HTR-8/SVneo (cell line): ENCODE measurements at regions not wholly inside any gene's neighbourhood (a gene's known extent, or its start where the extent isn't known, plus 50 kb on each side); places are given as distances from the start of the nearest gene placed in this dataset.
"Not testable (repeated sequence)": the region's sequence is repeated elsewhere in the genome, so short reads cannot be mapped to it uniquely, and the experiment has no call there.

Source experiments
- DNase-seq: peaks from one replicate; pipeline ENCODE4 v3.0.0; 2011; ENCODE audit warnings: low spot score, mixed read lengths; ENCODE audit not compliant: insufficient read length
- FAIRE-seq: peaks from 2 replicates; lab custom pipeline; 2011; peaks lifted over from hg19 to GRCh38; lab: Jason Lieb, UNC

DNA sequence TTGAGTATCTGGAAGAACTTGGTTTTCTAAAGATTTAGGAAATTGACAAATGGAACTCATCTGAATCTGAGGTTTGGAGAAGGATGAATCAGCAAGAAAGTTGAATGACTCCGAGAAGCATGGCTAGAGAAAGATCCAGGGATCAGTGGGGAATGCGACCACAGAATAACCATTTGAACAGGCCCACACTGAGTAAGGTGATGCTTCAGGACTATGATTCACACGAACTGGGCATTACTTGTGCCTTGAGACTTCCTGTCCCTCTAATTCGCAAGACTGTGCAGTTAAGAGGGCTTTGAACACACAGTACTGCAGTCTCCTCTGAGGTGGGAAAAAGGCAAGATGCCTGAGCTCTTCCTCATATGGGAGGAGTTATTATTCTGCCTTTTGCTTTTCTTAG is 395.5 kb upstream of the POM121L12 start:
- DNase-seq (no peak), FAIRE-seq (no peak)

DNA sequence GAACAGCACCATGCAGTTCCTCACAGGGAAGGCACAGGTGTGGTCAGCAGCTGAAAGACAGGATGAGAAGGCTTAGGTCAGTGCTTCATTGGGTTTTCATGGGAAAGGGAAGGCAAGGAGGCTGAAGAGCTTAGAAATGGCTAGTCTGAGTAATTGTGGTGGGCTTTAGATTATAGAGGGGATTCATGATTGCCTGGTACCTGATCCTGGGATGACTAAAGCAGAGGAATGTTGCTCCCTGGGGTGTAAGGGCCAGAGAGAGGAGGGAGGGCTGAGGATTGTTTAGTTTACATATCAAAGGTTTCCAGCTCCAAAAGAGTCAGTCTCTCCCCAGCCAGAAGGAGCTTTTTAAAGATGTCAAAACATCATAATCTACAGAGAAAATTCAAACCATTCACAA is 396.3 kb upstream of the POM121L12 start:
- DNase-seq (no peak), FAIRE-seq (no peak)

DNA sequence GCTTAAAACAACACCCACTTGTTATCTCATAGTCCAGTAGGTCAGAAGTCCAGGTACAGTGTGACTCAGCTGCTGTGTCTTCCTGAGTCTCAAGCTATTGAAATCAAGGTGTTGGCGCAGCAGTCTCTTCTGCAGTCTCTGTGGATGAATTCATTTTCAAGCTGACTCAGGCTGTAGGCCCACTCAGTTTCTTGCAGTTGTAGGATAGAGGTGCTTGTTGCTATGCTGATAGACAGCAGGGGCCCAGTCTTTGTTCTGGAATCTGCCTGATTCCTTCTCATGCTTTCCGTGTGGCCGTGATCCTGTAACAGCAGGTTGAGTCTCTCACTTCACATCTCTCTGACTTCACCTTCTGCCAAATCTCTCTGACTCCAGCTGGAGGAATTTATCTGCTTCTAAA is 400.4 kb upstream of the POM121L12 start:
- no peak for DNase-seq
- no peak for FAIRE-seq

DNA sequence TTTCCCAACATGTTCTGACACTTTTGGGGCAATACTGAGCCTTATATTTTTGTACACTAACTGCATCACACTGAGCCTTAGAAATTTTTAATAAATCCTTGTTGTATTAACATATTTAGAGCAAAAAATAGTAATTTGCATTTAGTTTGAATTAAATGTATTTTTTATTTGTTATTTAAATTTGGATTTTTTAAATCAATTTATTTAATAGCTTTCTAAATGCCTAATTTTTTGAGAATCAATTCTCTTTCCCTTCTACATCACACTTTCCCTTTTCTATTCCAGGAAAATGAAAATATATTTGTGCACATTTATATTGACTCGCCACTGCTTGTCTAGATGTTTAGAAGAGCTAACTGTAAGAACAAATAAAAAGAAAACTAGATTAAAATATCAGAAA is 414.6 kb upstream of the POM121L12 start:
- DNase-seq, result no peak
- FAIRE-seq, result no peak

DNA sequence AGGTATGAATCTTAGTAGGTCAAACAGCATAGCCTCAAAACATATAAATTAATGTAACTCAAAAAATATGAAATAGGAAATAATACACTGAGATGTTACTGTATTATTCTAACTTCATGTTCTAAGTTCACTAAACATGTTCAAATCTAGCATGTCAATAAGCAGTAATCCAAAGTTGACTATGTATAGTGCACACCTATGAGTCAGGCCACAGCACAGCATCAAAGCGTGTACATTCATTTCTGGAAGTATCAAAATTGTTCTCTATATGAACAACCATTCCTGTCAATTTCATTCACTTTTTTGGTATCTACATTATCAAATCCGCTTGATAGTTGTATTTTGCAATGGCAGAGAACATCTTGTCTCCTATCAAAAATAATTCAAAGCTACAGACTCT is 418.9 kb upstream of the POM121L12 start:
- FAIRE-seq (no peak), DNase-seq (no peak)

DNA sequence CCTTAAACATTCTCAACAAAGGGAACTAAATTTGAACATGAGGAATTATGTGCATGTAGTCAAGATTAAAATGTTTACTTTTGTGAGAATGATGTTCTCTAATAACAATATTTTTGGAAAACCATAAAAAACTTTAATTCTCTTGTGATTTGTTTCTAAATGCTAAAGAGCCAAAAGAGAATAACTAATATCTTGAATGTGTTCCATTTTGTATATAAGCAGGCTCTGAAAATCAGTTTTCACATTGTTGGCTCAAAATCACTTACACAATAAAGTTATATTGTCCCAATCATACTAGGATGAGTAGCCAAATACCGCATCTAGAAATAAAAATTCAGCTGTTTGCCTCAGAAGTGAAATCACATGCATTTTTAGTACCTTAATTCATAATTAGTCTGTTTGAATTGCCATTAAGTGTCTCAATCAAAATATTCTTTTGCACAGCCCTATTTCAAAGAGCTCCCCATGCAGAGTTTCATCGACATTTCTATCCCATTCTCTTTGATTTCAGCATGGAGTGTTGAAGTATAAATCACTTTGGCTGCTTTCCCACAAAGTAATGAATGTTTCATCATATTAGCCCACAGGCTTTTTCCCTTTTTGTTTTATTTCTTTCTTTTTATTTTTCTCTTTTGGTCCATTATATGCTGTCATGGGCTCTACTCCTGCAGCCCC is 420.3 kb upstream of the POM121L12 start:
- DNase-seq (no peak), FAIRE-seq (no peak)

DNA sequence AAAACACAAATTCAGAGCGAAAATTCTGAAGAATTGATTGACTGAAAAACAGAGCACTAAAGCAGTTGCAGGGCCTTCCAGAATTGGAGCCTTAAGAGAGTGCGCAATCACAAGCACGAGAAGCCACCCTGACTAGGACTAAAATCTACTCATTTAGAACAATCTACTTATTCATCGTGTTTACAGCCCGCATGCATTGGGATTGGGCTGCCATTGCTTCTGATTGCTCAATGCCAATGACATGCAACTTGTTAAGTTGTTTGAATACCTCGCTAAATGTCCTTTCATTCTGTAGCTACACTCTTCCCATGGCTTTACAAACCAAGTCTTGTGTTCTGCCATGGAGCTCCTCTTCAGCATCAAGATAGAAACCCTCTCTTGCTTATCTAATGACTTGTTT is 425.9 kb upstream of the POM121L12 start:
- DNase-seq (no peak), FAIRE-seq (no peak)

DNA sequence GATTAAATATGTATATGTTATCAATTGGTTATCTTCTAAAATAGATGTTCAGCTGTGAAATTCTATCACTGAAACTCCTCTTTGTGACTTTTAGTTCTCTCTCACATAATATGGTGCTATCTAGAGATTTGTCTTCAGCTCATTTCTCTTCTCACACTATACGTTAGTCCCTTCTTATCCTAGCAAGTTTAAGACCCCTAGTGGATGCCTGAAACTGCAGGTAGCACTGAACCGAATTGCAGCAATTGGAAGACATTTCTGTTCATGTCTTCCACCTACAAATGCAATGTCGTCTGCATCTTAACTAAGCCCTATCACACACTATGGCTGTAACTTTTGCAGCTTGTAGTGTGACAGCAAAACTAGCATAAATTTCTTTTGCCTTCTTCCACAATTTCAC is 442.7 kb upstream of the POM121L12 start:
- FAIRE-seq, result no peak
- no peak for DNase-seq

DNA sequence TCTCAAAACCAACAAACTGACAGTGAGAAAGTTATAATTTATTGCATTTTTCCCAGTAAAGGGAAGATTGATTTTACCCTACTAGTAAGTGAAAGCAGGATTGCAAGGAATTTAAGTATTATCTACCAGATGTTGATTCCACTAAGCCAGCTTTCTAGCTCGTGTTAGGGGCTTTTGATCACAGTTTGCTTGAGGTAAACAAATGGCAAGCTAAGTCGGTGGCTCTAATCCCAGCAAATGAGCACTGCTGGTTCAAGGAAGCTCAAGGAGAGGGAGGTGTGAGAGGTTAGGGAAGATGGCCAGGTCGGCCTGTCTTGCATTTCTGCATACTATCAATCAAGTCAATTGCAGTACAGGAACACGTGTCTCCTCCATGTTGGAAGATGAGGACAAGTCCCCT is 448.7 kb upstream of the POM121L12 start:
- FAIRE-seq (no peak), DNase-seq (no peak)

DNA sequence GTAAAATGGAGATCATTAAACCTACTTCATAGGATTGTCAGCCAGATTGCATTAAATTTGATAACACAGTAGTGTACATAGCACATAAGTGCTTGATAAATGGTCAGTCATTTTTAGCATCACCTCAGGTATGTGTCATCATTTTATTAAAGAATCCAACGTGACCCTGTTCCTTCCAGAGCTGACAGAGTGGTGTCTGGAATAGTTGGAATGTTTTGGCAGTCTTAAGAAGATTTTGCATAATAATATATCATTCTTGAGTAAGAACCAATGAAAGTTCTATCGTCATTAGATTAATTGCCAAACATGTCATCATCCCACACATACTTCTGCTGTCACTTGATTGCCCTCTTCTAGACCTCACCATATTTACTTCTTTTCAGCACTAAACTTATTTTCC is 451.4 kb upstream of the POM121L12 start:
- DNase-seq (no peak), FAIRE-seq (no peak)

DNA sequence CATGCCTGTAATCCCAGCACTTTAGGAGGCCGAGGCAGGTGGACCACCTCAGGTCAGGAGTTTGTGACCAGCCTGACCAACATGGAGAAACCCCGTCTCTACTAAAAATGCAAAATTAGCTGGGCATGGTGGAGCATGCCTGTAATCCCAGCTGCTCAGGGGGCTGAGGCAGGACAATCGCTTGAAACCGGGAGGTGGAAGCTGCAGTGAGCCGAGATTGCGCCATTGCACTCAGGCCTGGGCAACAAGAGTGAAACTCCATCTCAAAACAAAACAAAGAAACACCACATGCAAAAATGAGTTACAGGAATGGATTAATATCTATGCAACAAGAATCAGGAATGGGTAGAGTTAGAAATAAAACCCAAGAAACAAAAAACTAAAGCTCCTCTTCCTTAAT is 462.3 kb upstream of the POM121L12 start:
- FAIRE-seq, DNase-seq: not testable (repeated sequence)

DNA sequence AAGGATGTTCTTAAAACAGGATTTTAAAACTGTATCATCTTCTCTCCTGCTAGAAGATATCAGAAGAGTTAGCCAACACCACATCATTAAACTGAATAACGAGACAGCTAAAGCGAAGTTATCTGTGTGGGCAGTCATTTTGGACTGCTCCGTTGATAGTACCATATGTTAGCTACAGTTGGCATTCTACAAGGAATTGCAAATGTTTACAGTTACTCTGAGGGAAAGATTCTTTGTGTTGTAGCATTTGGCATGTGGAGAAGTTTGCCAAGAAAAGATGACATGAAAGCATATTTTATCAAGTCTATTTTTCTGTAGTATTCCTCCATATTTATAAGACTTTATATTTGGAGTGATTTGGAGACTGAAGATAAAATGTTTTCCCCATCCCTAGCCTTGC is 464.4 kb upstream of the POM121L12 start:
- FAIRE-seq (no peak), DNase-seq (no peak)

DNA sequence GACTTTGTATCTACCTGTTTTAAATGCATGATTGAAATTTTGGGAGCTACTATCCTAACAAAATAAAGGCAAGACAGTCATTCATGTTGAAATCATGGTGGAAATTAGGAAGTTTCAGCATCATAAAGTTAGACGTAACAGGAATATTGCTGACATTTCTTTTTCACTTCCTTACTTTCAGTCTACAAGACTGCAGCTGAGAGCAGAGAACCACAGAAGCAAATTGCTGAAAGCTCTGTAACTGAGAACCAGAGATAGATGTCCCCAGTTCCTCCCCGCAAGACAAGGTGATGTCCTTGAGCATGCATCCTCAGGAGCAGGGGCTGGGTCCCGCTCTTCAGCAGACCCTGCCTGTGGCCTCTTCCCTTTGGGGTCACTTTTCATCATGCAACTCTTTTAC is 466.3 kb upstream of the POM121L12 start:
- no peak for FAIRE-seq
- DNase-seq, result no peak

DNA sequence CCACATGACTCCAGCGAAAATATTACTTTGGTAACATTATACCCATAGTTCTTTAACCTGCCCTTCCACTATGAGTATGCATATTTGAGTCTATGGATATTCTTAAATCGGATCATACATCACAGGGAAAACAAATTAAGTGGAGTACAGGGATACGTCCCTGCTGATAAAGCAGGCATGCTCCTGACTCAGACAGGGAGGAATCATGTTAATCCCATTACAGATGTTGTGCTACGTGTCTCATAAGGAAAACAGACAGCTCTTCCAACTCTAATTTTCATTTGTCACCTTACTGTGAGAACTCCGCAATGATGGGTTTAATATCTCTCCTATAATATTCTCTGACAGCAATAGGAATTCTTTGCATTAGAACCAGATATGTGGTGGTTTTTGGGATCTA is 469.5 kb upstream of the POM121L12 start:
- FAIRE-seq, result no peak
- DNase-seq, result no peak

DNA sequence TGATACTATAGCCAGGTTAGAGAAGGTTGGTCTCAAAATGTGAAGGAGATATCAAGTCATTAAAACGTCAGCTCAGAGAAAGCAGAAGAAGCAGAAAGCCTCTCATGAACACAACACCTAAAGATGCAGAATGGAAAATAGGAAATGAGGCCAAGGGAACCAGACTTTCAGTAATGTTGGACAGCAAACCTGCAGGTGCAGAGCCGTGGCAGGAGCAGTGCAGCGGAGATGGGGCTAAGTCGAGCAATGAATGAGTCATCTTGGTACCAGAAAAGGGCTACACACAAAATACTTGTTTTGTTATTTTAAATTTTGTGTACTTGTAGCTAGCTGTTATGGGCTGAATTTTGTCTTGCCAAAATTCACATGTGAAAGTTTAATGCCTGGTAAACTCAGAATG is 479.6 kb upstream of the POM121L12 start:
- FAIRE-seq (no peak), DNase-seq (no peak)

DNA sequence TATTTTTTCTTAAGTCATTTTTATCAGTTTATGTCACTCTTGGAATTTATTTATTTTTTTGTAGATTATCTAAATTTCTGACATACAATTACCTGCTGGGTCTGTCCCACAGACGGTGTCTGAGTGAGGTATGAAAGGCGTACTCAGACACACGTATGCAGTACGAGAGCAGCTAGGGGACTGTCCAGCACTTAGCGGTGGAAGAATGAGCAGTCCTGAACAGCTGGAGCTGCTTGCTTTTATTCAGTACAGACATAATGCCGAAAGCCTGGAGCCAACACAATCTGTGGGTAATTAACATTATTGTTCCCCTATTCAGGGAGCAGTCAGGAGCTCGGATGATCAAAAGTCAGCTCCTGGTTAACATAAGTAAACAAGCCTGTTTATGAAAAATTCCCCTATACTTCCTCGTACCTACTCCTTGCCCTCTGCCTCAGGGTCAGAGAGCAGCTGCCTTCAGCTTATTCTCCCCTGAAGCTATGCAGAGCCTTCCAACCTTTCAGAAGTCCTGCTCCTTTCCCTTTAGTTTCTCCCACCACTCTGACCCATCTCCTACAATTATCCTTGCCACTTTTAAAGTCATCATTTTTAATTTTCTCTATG is 488.0 kb upstream of the POM121L12 start:
- no peak for FAIRE-seq
- no peak for DNase-seq

DNA sequence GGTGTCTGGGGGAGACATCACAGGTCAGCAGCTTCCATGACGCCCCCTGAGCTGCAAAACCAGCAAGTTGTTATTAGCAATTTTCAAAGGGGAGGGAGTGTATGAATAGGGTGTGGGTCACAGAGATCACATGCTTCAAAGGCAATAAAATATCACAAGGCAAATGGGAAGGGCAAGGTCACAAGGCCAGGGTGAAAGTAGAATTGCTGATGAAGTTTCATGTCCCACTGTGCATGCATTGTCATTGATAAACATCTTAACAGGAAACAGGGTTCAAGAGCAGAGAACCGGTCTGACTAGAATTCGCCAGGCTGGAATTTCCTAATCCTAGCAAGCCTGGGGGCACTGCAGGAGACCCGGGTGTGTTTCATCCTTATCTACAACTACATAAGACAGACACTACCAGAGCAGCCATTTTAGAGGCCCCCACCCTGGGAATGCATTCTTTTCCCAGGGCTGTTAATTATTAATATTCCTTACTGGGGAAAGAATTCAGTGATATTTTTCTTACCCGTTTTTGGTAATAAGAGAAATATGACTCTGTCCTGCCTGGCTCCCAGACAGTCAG is 494.2 kb upstream of the POM121L12 start:
- not testable (repeated sequence) for DNase-seq, FAIRE-seq

DNA sequence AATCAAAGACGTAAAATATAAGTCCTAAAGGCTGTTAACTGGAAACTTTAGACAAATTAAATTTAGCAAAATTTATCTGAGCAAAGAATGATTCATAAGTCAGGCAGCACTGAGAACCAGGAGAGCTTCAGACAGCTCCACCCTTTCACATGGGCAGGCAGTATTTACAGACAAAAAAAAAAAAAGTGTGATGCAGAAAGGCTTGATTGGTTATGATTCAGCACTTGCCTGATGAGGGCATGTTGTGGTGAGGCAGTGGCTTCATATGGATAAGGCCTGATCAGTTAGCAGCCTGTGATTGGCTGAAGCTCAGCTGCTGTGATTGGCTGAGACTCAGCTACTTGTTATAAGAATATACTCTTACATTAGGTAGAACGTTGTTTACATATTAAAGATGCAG is 495.4 kb upstream of the POM121L12 start:
- FAIRE-seq (no peak), DNase-seq (no peak)

DNA sequence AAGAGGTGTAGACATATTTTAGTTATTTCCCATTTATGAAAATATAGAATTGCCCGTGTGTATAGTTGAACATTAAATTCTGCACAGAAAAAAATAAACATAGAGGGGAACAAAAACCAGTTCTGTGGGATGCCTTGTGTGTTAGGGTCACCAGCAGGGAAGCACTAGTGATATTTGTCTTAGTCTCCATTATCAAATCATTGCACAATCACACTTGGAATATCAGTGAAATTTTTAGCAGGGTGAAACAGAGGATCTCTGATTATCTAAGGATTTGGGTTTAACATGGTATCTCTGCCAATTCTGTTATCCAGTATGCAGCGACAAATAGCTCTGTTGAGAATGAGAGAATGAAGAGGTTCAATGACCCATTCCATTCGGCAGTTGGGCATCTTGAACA is 496.0 kb upstream of the POM121L12 start:
- DNase-seq, result no peak
- no peak for FAIRE-seq

DNA sequence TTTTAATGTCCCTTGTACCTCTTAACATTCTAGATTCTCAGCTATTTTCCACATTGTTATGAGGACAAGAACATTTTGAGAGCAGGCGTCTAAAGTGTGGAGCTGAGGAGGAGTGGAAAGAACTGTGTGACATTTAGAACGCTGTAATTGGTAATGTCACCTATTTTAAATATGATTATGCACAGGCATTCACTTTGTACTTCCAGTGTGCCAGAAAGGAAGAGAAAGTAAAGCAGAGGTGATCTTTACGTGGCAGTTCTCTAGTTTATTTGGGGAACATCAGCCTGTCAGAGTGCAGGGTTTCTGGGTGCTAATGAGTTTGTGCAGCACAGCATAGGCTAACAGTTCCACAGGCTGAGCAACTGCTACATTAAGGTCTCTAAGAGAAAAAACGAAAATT is 498.4 kb upstream of the POM121L12 start:
- DNase-seq (no peak), FAIRE-seq (no peak)

DNA sequence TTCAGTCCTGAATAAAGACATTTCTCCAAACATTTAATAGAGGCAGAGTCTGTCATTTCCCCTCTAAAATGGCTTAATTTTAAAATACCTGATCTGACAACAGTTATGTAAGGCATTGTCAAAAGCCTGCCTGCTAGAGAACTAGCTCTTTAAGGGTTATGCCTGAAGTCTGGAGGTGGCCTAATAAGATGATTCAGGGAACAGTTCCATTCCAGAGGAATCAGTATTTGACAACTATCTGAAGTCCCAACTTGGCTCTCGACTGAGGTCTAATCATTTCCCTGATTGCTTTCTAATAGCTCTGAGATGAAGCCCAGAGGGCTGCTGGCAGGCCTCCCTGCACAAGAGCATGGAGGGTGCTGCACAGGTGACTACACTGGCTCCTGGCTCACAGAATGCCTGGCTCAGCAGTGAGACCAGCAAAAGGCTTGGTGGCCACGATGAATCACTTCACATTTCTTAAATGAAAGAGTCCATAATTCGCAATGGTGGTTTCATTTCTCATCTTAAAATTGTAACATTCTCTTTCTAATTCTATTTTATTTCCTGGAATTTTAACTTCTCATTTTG is 509.6 kb upstream of the POM121L12 start:
- DNase-seq (no peak), FAIRE-seq (no peak)

DNA sequence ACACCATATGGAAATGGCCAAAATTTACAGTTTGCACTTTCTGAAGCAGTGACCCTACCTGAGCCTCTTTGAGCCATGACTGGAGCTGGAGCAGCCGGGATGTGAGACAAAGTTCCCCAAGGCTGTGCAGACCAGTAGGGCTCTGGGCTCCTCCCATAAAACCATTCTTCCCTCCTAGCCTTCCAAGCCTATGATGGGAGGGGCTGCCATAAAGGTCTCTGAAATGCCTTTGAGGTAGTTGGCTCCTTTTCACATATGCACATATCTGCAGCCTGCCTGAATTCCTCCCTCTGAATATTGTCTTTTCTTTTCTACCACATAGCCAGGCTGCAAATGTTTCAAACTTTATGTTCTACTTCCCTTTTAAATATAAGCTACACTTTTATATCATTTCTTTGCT is 516.6 kb upstream of the POM121L12 start:
- DNase-seq, result no peak
- FAIRE-seq, result no peak
